GM21529 (cell line): ENCODE measurements at regions not wholly inside any gene's neighbourhood (a gene's known extent, or its start where the extent isn't known, plus 50 kb on each side); places are given as distances from the start of the nearest gene placed in this dataset.
"Not testable (repeated sequence)": the region's sequence is repeated elsewhere in the genome, so short reads cannot be mapped to it uniquely, and the experiment has no call there.

Experiments
- ATAC-seq: cut with Tn5 transposase; IDR thresholded peaks from one replicate; pipeline ENCODE4 v1.9.1; 2021; ENCODE audit not compliant: unreplicated experiment

DNA sequence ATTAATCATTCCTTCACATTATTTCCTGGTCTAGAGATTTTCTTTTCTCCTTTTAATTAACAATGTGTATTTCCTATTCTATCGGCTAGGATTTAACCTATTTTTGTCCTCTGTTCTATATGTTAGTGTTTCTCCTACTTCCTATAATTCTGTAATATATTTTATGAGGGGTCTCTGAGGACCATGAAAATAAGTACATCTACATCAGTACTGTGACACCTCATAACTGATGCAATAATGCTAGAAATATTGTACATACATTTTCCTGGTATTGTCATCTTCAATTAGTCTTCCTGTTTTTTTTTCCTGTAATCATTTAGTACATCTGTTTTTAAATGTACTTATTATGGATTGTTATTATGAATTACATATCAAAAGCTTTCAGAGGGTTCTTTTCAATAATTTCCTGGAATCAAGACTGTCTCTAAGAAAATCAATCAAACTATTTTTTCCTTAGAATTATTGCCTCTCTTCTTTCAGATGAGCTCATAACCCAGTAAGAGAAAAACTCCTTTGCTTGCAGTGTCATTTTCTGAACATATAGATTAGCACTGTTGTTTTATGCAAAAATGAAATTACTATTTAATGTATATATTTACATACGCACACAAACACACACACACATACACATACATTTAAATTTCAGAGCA, 1004.3 kb downstream of the SLITRK5 start:
- no peak for ATAC-seq

GRCh38 chr13:88676016-88676415, 1004.8 kb downstream of the SLITRK5 start:
- ATAC-seq: no peak

DNA sequence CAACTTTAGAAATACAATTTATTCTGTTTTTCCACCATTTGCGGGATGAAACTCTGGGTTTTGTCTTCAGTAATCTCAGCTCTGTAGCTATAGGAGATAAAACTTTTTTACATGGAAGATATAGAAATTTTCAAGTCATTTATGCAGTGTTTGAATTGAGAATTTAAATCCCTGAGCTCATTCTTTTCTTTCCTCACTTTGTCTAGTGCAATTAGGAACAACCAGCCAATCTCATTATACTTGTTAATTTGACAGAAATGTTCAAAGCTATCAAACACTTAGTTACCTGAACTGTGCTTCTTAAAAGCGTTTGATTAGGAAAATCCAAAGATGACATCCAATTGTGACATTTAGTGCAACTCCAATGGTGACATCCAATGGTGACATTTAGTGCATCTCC, 1014.3 kb downstream of the SLITRK5 start:
- ATAC-seq: no peak

- ATAC-seq: no peak
These were observed 1030.4 kb downstream of the SLITRK5 start for GRCh38 chr13:88701551-88701950.

DNA sequence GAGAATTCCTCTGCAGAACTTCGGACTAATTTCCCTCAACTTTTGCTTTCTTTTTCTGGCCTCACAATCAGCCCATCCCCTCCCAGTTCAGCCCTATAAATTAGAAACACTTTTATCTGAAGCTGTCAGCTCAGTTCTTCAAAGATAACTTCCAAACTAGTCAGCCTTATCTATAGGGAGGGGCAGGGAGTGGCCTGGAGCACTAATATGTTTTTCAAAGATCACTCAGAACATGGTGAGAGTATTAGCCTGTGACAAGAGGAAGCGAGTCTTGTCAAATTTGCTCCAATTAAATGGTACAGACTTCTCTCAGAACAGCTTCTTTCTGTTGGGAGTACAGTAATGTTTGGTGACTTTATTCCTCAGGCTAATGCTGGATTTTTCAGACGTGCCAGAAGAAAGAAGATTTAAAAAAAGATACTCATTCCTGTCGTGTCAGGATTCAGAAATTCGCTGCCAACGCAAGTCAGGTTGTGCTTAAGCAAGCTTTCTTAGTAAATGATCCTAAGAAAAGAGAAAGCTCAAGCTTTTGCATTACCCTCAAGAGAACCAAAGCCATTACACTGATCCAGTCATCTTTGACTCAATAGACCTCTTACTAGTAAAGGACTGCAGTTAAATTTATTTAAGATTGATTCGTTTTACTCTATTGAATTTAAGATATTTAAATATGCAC, 1033.6 kb downstream of the SLITRK5 start:
- ATAC-seq: no peak

DNA sequence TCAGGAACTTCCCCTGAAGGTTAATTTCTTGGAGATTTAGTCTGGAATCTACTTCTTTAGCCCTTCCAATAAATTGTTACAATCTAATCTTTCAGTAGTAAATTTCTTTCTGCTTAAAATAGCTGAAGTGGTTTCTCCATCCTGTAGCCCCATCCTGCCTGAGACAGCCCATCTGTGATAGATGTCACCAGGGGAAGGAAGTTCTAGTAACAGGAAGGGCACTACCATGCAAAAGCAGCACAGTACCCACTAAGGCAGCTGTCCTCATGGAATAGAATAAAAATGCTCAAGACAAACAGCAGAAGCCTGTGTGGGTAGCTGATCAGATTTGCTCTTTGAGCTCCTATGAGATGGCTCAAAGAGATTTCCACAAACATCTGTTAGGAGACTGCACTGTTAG, 1036.5 kb downstream of the SLITRK5 start:
- no peak for ATAC-seq

DNA sequence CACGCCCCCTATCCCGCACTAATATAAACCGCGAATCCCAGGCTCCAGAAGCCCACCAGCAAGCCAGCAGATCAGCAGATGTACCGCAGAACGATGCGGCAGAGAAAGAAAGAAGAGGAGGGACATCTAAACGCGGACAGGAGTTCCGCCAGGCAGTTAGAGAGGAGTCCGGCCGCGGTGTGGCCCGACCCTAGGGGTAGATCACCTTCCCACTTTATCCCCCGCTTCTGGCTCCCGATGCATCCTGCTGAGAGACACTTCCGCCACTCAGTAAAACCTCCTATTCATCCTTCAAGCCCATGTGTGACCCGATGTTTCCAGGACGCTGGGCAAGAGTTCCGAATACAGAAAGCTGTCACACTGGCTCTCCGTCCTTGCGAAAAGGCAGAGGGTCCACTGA, 1046.8 kb downstream of the SLITRK5 start:
- no peak for ATAC-seq

DNA sequence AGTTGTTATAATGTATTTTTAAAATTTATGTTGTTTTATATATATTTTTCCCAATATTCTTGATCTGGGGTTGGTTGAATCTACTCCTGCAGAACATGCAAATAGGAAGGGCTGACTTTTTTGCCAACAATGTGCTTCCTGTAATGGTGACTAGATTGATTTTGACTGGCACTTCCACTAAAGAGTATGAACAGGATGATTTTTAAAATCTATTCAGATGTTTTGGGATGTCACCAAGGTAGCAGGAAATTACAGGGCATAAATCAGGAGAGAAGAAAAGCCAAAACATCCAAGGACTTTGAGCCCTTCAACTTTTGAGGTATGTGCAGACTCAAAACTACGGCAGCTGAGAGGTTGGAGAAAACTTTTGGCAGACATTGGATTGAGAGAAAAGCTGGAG, 1047.6 kb downstream of the SLITRK5 start:
- ATAC-seq: no peak

DNA sequence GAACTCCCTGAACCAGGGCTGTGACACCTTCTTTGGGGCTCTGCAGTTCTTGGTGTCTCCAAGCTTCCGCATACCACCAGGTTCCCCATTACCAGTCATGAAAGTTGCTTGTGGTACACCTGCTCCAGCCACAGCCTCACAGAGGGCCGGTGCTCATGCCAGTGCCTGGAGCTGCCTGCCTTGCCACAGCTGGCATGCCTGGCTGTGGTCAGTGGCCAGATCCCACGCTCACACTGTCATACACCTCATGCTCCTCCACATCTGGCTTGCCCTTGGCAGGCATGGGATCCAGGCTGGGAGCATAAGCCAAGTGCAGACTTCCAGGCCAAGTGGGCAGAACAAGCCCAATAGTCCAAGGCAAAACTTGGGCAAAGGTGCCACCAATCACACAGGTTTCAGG, 1054.9 kb downstream of the SLITRK5 start:
- ATAC-seq: no peak

DNA sequence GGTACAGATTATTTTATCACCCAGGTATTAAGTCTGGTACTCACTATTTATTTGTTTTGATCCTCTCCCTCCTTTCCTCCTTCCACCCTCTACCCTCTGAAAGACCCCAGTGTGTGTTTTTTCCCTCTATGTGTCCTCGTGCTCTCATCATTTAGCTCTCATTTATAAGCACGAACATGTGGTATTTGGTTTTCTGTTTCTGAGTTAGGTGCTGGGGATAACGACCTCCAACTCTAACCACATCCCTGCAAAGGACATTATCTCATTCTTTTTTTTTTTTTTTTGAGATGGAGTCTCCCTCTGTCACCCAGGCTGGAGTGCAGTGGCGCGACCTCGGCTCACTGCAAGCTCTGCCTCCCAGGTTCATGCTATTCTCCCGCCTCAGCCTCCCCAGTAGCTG, 1056.1 kb downstream of the SLITRK5 start:
- ATAC-seq: not testable (repeated sequence)

- ATAC-seq: no peak
These were observed 1058.4 kb downstream of the SLITRK5 start for GRCh38 chr13:88729605-88730004.

DNA sequence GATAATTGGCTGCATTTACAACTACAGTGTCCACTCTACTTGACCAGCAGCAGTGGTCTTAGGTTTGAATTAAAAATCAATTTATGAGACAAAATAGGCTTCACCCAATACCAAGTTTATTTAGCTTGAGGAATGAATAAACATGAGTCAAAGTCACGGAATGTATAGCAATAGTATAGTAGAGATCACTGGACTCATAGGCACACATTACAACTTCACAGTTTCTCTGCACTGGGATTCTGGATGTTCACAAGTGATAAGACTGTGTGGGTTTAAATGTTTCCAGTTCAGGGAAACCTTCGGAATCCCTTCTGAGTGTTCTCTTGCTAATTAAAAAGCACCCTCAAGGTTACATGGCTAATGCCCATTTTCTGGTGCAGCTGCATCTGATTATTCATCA, 1064.9 kb downstream of the SLITRK5 start:
- no peak for ATAC-seq

DNA sequence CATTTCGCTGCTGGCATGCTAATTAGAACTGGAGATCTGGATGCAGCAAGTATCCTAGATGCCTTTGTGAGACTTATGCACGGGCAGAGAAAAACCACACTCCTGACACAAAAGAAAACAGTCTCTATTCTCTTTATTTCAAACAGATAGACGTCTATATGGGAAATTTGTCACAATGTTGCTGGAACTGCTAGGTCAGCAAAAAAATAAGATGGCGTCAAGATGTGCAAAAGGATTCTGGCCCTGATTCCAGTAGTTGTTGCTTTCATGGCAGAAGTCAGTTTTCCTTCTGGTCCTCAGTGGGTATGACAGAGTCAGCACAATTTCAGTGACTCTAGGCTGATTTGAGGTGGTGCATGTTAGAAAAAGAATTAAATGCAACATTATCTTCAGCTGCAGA, 1068.0 kb downstream of the SLITRK5 start:
- no peak for ATAC-seq

DNA sequence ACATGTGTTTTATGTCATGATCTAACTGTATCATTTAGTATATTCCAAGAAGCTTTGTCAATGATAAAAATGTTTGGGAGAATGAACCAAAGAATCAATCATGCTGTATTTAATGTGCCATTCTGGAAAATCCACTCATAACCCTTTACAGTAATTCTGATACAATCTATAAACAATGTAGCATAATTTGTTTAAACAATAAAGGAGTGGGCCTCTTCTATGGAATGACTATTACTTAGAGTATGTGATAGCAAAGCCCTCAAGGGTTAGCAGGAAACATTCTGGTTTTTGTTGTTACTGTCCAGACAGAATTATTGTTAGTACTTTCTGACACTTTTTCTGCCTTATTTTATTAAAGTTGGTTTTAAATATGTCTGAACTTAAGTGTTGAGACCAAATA, 1073.1 kb downstream of the SLITRK5 start:
- ATAC-seq: no peak

DNA sequence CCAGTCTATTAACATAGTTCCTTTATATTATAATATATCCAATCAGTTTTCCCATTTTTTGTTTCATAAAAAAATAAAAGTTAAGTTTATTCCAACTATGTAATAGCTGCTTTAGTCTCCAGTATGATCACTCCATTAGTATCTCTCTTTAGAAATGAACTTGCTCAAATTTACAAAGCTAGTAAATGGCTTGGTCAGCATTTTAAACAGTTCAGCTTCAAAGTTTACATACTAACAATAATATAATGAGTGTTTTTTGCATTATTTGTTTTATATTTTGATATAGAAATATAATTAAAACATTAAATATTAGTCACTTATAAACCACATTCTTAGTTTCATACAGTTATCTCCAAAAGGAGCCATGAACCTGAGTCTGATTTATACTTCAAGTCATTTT, 1073.8 kb downstream of the SLITRK5 start:
- ATAC-seq: no peak

- ATAC-seq: no peak
These were observed 1080.9 kb downstream of the SLITRK5 start for GRCh38 chr13:88752041-88752440.

GRCh38 chr13:88754141-88754540, 1083.0 kb downstream of the SLITRK5 start:
- no peak for ATAC-seq

- ATAC-seq: no peak
These were observed 1090.0 kb downstream of the SLITRK5 start for GRCh38 chr13:88761145-88761544.

DNA sequence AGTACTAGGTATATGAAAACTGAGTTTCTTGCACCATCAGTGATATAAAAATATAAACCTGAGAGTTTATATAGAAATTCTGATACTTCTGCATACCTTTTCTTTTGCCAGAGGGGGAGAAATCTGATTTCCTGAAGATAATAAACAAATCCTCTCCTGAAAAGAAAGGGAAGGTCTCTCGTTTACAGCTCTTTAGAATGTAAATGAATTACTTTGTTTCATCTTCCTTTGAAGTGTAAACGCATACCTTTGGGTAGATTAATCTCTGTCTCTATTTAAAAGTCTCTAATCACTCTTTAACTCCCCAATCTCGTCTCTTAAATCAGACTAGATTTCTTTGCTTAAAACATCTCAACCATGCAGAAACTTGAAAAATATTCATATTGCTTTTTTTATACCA, 1092.9 kb downstream of the SLITRK5 start:
- ATAC-seq: no peak

DNA sequence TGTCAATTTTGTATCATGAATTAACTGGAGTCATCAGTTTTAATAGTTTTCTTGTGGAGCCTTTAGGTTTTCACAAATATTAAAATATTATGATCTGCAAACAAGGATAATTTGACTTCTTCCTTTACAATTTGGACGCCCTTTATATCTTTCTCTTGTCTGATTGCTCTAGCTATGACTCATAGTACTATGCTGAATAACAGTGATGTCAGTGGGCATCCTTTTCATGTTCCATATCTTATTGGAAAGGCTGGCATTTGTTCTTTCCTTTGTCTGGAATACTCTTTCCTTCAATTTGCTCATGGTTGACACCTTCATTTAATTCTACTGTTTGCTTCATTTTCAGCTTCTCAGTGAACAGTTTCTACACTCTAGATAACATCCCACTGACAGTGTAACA, 1129.3 kb downstream of the SLITRK5 start:
- ATAC-seq: no peak

GRCh38 chr13:88801361-88801760, 1130.2 kb downstream of the SLITRK5 start:
- ATAC-seq: no peak

- no peak for ATAC-seq
These were observed 1131.7 kb downstream of the SLITRK5 start for GRCh38 chr13:88802886-88803285.

DNA sequence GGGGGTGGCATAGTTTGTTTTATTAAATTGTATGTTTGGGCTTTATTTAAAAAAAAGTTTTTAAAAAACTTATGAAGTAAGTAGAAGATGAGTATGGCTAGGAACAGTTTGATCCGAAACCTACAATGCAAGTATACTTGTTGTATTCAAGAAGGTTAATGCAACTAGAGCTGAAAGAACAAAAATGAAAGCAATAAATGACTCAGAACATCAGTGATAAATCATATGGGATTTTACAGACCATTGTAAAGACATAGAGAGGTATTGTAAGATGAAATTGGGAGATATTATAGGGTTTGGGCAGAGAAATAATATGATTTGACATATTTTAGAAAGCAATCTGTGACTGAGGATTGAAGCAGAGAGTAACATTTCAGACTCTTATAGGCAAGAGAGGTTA, 1135.3 kb downstream of the SLITRK5 start:
- no peak for ATAC-seq
